A549 (cell line): ENCODE measurements at regions not wholly inside any gene's neighbourhood (a gene's known extent, or its start where the extent isn't known, plus 50 kb on each side); places are given as distances from the start of the nearest gene placed in this dataset.

Source experiments
- BHLHE40 ChIP-seq: IDR thresholded peaks from 2 replicates; pipeline ENCODE4 v1.6.1; 2012; ENCODE audit warnings: low read depth, low read length, inconsistent platforms
- HDAC2 ChIP-seq: fragments of 200-600 bp; sonication (generic); IDR thresholded peaks from 2 replicates; pipeline ENCODE4 v1.6.1; 2016
- NPAS2 ChIP-seq: fragments of 250-450 bp; sonication (Bioruptor Pico); IDR thresholded peaks from 2 replicates; pipeline ENCODE4 v1.8.0; 2022; ENCODE audit warnings: mild to moderate bottlenecking, moderate library complexity, borderline replicate concordance
- POLR2A ChIP-seq: IDR thresholded peaks from 2 replicates; pipeline ENCODE4 v1.6.1; 2012; ENCODE audit warnings: mild to moderate bottlenecking, low read length
- RCOR1 ChIP-seq: fragments of 150-350 bp; IDR thresholded peaks from 2 replicates; pipeline ENCODE4 v1.6.1; 2014; ENCODE audit warnings: antibody characterized with exemption, low read length, low read depth
- RFX5 ChIP-seq: fragments of 450-650 bp; IDR thresholded peaks from 2 replicates; pipeline ENCODE4 v1.7.1; 2014; ENCODE audit warnings: antibody characterized with exemption, mild to moderate bottlenecking, moderate library complexity
- ZNF302 ChIP-seq: fragments of 250-450 bp; sonication (Bioruptor Pico); IDR thresholded peaks from 2 replicates; pipeline ENCODE4 v1.9.0; 2021; ENCODE audit warnings: inconsistent platforms, mild to moderate bottlenecking, moderate library complexity
- TF ChIP-seq, protein P1 (sequence below): IDR thresholded peaks from 2 replicates; pipeline ENCODE4 v1.6.1; 2012
- TF ChIP-seq, protein P2 (sequence below): IDR thresholded peaks from 2 replicates; pipeline ENCODE4 v1.6.1; 2012
- TF ChIP-seq, protein P3 (sequence below): fragments of >200 bp; sonication (Bioruptor Twin); formaldehyde crosslinking; IDR thresholded peaks from 3 replicates; pipeline ENCODE4 v1.5.1; 2016

DNA sequence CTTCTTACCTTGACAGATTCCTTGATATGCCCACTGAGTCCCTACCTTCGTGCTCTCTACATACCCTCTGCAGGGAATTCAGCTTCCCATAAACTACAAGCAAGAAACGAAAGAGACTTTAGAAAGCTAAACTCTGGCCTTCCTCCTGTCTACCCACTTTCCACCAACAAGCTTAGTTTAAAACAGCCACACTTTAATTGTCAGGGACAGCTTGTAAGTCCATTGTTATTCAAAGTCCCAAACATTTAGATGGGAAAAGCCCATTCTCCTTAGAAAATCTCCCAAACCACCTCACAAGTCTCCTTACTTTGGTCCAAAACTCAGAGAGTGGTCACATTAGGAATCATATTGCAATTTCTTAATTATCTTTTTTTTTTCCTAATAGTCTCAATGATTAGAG, 2695.8 kb downstream of the PCDH9 start:
- TF ChIP-seq POLR2A (no peak), RCOR1 (no peak), RFX5 (no peak), NPAS2 (CRISPR knock-in tag) (no peak), HDAC2 (no peak), BHLHE40 (no peak), ZNF302 (CRISPR knock-in tag) (no peak)
- TF ChIP-seq, protein P1, sequence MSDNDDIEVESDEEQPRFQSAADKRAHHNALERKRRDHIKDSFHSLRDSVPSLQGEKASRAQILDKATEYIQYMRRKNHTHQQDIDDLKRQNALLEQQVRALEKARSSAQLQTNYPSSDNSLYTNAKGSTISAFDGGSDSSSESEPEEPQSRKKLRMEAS = no peak
- TF ChIP-seq, protein P2, sequence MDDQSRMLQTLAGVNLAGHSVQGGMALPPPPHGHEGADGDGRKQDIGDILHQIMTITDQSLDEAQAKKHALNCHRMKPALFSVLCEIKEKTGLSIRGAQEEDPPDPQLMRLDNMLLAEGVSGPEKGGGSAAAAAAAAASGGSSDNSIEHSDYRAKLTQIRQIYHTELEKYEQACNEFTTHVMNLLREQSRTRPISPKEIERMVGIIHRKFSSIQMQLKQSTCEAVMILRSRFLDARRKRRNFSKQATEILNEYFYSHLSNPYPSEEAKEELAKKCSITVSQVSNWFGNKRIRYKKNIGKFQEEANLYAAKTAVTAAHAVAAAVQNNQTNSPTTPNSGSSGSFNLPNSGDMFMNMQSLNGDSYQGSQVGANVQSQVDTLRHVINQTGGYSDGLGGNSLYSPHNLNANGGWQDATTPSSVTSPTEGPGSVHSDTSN = no peak
- TF ChIP-seq, protein P3, sequence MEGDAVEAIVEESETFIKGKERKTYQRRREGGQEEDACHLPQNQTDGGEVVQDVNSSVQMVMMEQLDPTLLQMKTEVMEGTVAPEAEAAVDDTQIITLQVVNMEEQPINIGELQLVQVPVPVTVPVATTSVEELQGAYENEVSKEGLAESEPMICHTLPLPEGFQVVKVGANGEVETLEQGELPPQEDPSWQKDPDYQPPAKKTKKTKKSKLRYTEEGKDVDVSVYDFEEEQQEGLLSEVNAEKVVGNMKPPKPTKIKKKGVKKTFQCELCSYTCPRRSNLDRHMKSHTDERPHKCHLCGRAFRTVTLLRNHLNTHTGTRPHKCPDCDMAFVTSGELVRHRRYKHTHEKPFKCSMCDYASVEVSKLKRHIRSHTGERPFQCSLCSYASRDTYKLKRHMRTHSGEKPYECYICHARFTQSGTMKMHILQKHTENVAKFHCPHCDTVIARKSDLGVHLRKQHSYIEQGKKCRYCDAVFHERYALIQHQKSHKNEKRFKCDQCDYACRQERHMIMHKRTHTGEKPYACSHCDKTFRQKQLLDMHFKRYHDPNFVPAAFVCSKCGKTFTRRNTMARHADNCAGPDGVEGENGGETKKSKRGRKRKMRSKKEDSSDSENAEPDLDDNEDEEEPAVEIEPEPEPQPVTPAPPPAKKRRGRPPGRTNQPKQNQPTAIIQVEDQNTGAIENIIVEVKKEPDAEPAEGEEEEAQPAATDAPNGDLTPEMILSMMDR = no peak
